ENCODE measurements at regions not wholly inside any gene's neighbourhood (a gene's known extent, or its start where the extent isn't known, plus 50 kb on each side); places are given as distances from the start of the nearest gene placed in this dataset.
"Not testable (repeated sequence)": the region's sequence is repeated elsewhere in the genome, so short reads cannot be mapped to it uniquely, and the experiment has no call there.

GRCh38 chr1:14365301-14365988 lies 233.0 kb upstream of the KAZN start:
- no peak for FAIRE-seq

DNA sequence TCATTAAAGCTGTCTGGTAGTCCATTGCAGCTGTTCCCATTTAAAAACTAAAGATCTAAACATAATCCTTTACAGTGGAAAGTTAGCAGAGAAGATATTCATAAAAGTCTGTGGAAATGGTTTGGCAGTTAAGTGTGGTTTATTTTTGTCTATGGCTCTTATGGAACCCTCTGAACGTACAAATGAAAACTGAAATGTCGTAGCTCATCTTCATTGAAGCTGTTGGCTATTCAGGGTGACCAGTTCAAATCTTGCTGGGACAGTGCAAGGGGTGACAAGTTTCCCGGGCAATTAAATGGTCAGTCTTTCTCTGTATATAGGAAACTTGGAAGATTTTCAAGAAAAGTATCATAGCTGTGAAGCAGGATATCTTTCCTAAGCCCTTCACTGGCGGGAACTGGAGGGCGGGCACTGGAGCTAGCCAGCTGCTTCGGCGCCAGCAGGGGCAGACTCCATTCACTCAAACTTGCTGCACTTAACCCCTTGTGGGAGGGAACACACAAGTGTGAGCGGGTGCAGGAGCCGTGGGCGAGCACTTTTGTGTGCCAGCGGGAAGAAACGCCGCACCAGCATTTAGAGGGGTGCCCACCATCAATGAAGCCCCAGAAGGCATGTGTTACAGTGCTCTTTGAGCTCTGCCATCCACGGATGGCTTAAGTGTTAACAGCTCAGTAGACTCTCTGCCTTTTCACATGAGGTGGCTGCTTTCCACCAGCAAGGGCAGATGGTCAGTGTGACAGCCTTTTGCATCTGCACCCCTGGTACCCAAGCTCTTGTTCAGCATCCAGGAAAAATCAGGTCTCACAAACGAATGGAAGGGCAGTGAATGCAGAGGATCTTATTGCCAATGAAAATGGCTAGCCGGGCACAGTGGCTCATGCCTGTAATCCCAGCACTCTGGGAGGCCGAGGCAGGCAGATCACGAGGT lies 232.1 kb upstream of the KAZN start:
- no peak for FAIRE-seq

DNA sequence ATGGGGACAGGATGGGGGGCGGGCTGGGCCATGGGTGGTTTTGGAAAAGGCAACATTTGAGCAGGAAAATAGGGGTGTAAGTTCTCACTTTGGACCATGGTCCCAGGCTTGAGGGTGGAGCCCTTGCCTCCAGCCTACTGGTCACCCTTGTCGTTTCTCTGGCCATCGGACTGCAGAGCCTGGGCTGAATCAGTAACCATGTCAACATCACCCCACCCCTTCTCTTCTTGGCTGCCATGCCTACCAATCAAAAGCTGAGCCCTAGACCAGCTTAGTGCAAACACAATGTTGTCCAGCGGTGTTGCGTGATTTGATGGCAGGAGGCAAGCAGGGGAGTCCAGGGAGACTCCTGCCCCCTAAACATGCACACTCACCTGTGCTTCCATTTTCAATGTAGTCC lies 231.0 kb upstream of the KAZN start:
- no peak for FAIRE-seq

DNA sequence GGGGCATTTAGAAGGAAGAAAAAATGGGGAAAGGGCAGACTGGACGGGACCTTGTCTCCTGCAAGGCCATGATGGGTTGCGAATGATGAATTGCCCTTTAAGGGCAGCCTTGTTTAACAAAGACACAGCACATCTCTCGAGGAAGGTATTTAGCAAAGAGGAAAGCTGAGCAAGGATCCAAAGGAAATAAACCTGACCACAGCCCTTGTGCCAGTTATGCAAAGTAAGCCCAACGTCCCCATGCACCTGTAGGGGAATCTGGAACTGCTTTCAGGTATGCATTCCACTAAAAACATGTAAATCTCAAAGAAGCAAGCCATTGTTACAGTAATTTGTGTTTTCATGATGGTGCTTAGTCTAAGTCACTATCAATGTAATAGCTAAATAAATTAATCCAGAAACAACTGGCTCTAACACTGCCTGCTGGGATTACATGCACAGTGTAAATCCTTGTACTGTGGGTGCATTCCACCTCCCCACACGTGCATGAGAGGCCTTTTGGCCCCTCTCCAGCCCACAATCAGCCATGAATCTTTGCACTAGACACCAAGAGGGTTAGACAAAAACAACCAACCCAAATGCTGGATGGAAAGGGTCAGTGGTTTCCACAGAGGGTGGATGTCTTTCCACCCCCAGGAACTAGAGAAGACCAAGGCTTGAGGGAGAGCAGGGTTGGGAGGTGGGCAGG lies 228.8 kb upstream of the KAZN start:
- no peak for FAIRE-seq

DNA sequence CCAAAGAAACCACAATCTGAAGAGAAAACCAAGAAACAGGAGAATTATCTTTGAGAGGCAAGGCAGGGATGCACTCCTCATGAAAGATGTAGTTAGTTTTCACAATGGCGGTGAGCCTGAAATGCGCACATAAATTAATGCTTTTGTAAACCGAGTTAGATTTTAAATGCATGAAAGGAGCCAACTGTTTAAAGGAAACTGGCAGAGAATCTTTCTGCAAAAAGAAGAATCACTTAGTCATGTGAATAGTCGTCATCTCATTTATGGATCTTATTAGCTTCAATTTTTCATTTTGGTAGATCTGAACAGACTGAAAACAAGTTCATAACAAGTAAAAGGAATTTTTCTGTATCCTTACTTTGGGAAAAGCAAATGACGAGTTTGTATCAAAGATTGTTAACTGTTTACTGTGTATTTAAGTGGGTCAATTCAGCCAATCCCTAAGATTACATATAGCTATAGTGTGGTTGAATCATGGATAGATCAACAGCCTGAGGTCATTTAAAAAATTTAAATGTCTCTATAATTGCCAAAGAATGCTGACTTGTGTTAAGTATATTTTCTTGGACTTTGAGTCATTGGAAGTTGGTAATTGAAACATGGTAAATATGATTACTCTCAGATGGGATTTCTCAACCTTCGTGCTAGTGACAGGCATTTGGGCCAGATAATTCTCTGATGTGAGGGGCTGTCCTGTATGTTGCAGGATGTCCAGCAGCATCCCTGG lies 226.6 kb upstream of the KAZN start:
- FAIRE-seq, result no peak

DNA sequence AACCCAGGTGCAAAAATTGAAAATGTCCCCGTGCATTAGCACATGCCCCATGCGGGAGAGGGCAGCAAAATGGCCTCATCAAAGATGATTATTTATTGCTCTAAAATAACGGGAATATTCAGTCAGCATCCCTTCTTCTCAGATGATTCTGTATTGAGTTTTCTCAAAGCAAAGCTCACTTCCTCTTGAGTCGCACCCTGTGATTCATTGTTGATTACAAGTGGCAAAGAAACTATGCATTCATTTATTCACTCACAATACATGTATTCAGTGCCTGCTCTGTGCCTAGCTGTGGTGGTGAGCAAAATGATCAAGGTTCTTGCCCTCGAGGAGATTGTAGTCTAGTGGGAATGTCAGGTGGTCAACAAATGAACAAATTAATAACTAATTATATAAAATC lies 226.0 kb upstream of the KAZN start:
- FAIRE-seq, result no peak

- no peak for FAIRE-seq
Measured at GRCh38 chr1:14373081-14373758, 225.3 kb upstream of the KAZN start.

DNA sequence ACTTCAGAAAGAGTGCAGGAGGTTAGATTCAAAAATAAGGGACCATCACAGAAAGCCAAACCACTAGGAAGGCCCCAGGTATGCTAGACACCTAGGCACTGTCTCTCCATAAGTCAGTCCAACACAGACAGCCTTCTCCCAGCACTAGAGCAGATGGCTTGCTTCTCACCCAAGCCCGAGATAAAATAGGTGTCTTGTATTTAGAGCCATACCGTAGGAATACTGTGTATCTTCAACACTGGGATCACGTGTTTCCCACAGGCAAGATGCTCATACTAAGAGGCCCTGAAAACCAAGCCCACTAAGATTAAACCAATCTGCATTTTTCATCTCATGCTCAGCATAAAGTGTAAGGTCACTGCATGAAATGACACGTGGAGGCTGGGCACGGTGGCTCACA lies 223.3 kb upstream of the KAZN start:
- no peak for FAIRE-seq

DNA sequence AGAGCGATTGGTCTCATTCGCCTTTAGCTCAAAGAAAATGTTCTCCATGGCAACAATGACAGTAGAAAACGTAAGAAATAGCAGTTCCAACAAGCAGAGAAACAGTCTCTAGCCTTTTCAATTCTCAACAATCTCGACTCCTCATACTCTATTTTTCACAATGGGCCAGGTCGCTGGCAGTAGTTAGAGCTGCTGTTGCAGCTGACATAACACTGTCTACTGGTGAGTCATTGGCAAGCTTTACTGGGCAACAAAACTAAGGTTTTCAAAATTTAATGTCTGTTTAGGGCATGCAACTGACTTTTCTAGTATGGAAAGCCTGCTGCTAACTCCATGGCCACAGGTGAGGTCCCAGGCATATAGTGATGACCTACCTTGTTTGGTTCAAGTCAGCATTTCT lies 221.1 kb upstream of the KAZN start:
- no peak for FAIRE-seq

DNA sequence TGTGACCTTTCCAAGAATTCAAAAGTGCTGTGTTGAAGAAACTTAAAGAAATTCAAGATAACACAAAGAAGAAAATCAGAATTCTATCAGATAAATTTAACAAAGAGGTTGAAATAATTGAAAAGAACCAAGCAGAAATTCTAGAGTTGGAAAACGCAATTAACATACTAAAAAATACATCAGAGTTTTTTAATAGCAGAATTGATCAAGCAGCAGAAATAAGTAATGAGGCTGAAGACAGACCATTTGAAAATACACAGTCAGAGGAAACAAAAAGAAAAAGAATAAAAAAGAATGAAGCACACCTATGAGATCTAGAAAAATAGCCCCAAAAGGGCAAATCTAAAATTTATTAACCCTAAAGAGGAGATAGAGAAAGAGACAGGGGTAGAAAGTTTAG lies 218.1 kb upstream of the KAZN start:
- no peak for FAIRE-seq

DNA sequence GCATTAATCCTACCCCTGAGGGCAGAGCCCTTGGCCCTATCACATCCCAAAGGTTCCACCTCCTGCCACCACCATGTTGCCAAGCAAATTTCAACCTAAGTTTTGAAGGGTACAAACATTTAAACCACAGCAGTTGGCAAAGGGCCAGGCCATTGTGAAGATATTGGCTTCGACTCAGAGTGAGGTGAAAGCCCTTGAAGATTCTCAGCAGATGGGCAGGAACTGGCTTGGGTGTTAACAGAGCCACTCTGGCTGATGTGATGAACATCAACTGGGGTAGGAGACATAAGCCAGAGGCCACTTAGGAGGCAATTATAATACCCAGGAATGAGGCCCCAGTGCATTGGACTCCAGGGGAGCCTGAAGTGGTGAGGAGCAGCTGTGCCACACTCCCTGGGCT lies 207.7 kb upstream of the KAZN start:
- FAIRE-seq, result no peak

DNA sequence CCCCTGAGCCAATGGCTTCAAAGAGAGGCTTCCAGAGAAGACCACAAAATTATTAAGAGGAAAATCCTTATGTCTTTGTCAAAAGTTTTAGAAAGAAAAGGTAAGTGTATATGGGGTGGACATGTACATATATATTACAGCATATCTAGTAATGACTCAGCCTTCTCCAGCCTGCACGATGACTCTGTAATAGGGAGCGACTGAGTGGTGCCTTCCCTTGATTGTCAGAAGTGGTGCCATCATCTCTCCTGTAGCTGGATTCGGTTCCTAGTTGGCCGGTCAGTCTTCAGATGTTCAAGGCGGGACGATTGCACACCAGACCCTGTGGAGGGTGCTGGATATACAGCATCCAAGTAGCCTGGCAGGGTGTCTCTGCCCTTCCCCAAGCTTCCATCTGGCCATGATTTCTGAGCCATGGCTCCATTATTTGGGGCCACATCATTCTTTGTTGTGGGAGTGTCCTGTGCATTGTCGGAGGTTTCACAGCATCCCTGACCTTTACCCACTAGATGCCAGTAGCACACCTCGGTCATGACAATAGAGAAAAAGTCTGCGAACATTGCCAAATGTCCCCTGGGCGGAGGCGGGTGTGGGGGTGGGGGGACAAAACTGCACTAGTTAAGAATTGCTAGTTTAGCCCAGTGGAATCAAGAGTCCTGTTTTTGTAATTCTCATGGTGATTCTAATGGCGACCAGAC lies 206.2 kb upstream of the KAZN start:
- no peak for FAIRE-seq

GRCh38 chr1:14392859-14393365 lies 205.6 kb upstream of the KAZN start:
- FAIRE-seq, result no peak

- FAIRE-seq, result no peak
Measured at GRCh38 chr1:14396100-14396499, 202.4 kb upstream of the KAZN start.

- FAIRE-seq, result no peak
Measured at GRCh38 chr1:14403961-14404645, 194.4 kb upstream of the KAZN start.

- FAIRE-seq, result no peak
Measured at GRCh38 chr1:14404862-14405301, 193.6 kb upstream of the KAZN start.

DNA sequence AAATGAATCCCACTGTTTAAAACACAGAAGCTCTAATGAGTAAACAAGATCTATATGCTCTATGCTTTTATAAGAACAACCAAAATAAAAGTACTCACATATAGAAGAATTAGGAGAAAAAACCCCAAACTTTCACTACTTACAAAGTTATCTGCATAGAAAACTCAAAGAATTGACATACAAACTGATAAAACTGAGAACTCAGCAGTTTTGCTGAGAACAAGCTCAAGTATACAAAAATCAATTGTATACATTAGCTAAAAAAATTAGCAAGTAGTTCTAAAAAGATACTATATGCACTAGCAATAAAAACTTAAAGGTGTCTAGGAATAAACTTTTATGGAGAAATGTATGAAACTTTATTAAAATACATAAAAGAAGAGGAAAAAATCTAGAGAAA lies 186.2 kb upstream of the KAZN start:
- FAIRE-seq, result no peak

DNA sequence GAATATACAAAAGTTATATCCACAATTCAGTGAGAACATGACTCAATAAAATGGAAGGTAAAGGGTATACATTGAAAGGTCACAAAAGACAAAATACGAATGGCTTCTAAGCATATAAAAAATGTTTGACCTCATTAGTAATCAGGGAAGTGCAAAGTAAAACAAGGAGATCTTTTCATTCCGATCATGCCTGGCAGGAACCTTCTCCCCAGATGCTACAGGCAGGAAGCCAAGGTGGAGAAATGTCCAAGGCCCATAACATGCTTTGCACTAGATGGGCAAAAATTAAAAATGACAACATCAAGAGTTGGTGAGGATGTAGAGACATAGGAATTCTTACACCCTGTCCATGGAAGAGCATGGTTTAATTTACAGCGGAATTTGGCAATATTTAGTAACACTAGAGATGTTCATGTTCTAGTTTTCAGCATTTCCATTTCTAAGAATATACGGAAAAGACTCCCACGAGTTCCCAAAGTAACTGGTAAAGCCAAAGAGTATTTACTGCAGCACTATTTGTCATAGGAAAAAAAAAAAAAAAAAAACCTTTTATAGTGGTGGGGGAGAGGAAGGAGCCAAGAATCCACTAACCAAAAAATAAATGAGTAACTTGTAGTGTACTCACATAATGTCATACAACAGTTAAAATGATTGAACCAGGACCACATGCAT lies 184.5 kb upstream of the KAZN start:
- FAIRE-seq, result no peak

DNA sequence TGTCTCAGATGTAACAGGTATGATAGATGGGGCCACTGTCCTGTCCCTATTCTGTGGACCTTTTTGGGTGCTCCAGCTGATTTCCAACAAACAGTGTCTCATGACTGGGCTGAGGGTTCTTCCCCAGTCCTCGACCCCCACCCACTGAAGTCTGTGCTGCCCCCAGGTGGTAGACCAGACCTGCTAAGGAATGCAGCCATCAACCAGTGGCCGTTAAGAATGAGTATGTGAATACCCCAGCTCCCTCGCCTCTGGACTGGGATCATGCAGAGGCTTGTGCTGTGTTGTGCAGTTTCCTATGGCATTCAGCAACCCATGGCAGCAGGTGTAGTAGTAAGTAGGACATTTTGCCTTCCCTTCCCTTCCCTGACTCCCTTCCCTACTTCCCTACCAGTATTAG lies 183.1 kb upstream of the KAZN start:
- no peak for FAIRE-seq

DNA sequence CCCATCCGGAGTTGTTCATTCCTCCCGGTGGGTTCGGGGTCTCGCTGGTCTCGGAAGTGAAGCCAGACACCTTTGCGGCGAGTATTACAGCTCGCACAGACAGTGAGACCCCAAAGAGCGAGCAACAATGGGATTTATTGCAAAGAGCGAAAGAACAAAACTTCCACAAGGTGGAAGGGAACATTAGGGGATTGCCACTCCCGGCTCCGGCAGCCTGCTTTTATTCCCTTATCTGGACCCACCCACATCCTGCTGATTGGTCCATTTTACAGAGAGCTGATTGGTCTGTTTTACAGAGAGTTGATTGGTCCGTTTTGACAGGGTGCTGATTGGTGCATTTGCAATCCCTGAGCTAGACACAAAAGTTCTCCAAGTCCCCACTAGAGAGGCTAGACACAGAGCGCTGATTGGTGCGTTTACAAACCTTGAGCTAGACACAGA lies 178.7 kb upstream of the KAZN start:
- FAIRE-seq, result not testable (repeated sequence)
